ENCODE measurements at regions not wholly inside any gene's neighbourhood (a gene's known extent, or its start where the extent isn't known, plus 50 kb on each side); places are given as distances from the start of the nearest gene placed in this dataset.
A peak's percentile ranks its signal among the peaks of the same experiment; 100 is the strongest.
"Not testable (repeated sequence)": the region's sequence is repeated elsewhere in the genome, so short reads cannot be mapped to it uniquely, and the experiment has no call there.

- no peak for DNase-seq (ENCODE audit: extremely low read depth, low read depth)
These were observed 60.3 kb downstream of the EOMES start for GRCh38 chr3:27661797-27662196.

GRCh38 chr3:27659279-27660021, 62.7 kb downstream of the EOMES start:
- peak; percentile 39 for DNase-seq (ENCODE audit: extremely low read depth, low read depth)

GRCh38 chr3:27658741-27659140, 63.4 kb downstream of the EOMES start:
- no peak for DNase-seq (ENCODE audit: extremely low read depth, low read depth)

- DNase-seq (ENCODE audit: extremely low read depth, low read depth): no peak
These were observed 64.3 kb downstream of the EOMES start for GRCh38 chr3:27657871-27658270.

GRCh38 chr3:27657404-27657803, 64.7 kb downstream of the EOMES start:
- no peak for DNase-seq (ENCODE audit: extremely low read depth, low read depth)

GRCh38 chr3:27656790-27657189, 65.3 kb downstream of the EOMES start:
- no peak for DNase-seq (ENCODE audit: extremely low read depth, low read depth)

GRCh38 chr3:27655547-27655946, 66.6 kb downstream of the EOMES start:
- DNase-seq (ENCODE audit: extremely low read depth, low read depth): no peak

- no peak for DNase-seq (ENCODE audit: extremely low read depth, low read depth)
These were observed 68.1 kb downstream of the EOMES start for GRCh38 chr3:27653803-27654558.

- DNase-seq (ENCODE audit: extremely low read depth, low read depth): no peak
These were observed 72.8 kb downstream of the EOMES start for GRCh38 chr3:27649277-27649676.

GRCh38 chr3:27646896-27647295, 75.2 kb downstream of the EOMES start:
- DNase-seq (ENCODE audit: extremely low read depth, low read depth): no peak

- no peak for DNase-seq (ENCODE audit: extremely low read depth, low read depth)
These were observed 77.2 kb downstream of the EOMES start for GRCh38 chr3:27644941-27645340.

GRCh38 chr3:27643355-27643754, 78.8 kb downstream of the EOMES start:
- DNase-seq (ENCODE audit: extremely low read depth, low read depth): no peak

GRCh38 chr3:27642796-27643195, 79.3 kb downstream of the EOMES start:
- no peak for DNase-seq (ENCODE audit: extremely low read depth, low read depth)

- DNase-seq (ENCODE audit: extremely low read depth, low read depth): no peak
These were observed 80.1 kb downstream of the EOMES start for GRCh38 chr3:27641888-27642601.

GRCh38 chr3:27641271-27641800, 80.8 kb downstream of the EOMES start:
- DNase-seq (ENCODE audit: extremely low read depth, low read depth): no peak

GRCh38 chr3:27639271-27639670, 82.9 kb downstream of the EOMES start:
- DNase-seq (ENCODE audit: extremely low read depth, low read depth): no peak

GRCh38 chr3:27638594-27638993, 83.5 kb downstream of the EOMES start:
- no peak for DNase-seq (ENCODE audit: extremely low read depth, low read depth)

- DNase-seq (ENCODE audit: extremely low read depth, low read depth): no peak
These were observed 84.7 kb downstream of the EOMES start for GRCh38 chr3:27637346-27637995.

GRCh38 chr3:27635006-27635405, 87.1 kb downstream of the EOMES start:
- DNase-seq (ENCODE audit: extremely low read depth, low read depth): not testable (repeated sequence)

- DNase-seq (ENCODE audit: extremely low read depth, low read depth): peak; percentile 4
These were observed 88.9 kb downstream of the EOMES start for GRCh38 chr3:27633224-27633545.
